HUDEP-2 (cell line): ENCODE measurements at regions not wholly inside any gene's neighbourhood (a gene's known extent, or its start where the extent isn't known, plus 50 kb on each side); places are given as distances from the start of the nearest gene placed in this dataset.
"Not testable (repeated sequence)": the region's sequence is repeated elsewhere in the genome, so short reads cannot be mapped to it uniquely, and the experiment has no call there.

ENCODE experiments used
- DNase-seq, 76 experiments: peaks; one replicate each; lab custom pipeline; 2025; ENCODE audit not compliant: unreplicated experiment in 76 of 76; lab: John Stamatoyannopoulos, UW

GRCh38 chr16:51986301-51986700, 560.6 kb downstream of the TOX3 start:
- DNase-seq, result no peak

- no peak for DNase-seq
These were observed 561.8 kb downstream of the TOX3 start for GRCh38 chr16:51985126-51985525.

GRCh38 chr16:51984395-51984794, 562.5 kb downstream of the TOX3 start:
- no peak for DNase-seq

GRCh38 chr16:51982715-51983680, 563.9 kb downstream of the TOX3 start:
- DNase-seq, result peak in 42 of 76 experiments; percentile 1 to 73 (median 33)

- no peak for DNase-seq
These were observed 565.2 kb downstream of the TOX3 start for GRCh38 chr16:51981725-51982124.

- not testable (repeated sequence) for DNase-seq
These were observed 569.4 kb downstream of the TOX3 start for GRCh38 chr16:51977506-51977905.

GRCh38 chr16:51971184-51971583, 575.8 kb downstream of the TOX3 start:
- DNase-seq, result peak in 6 of 76 experiments; percentile 2 to 34 (median 6)

- DNase-seq, result no peak
These were observed 578.2 kb downstream of the TOX3 start for GRCh38 chr16:51968749-51969148.

GRCh38 chr16:51967646-51968045, 579.3 kb downstream of the TOX3 start:
- DNase-seq, result no peak

- no peak for DNase-seq
These were observed 586.0 kb downstream of the TOX3 start for GRCh38 chr16:51960931-51961330.

- DNase-seq, result no peak
These were observed 593.5 kb downstream of the TOX3 start for GRCh38 chr16:51953286-51953985.

GRCh38 chr16:51952500-51952899, 594.4 kb downstream of the TOX3 start:
- no peak for DNase-seq

- DNase-seq, result no peak
These were observed 595.2 kb downstream of the TOX3 start for GRCh38 chr16:51951668-51952298.

- DNase-seq, result no peak
These were observed 596.7 kb downstream of the TOX3 start for GRCh38 chr16:51950118-51950780.

GRCh38 chr16:51949282-51949681, 597.7 kb downstream of the TOX3 start:
- no peak for DNase-seq

- DNase-seq, result no peak
These were observed 605.5 kb downstream of the TOX3 start for GRCh38 chr16:51941412-51941811.

GRCh38 chr16:51940183-51940582, 606.8 kb downstream of the TOX3 start:
- no peak for DNase-seq

- DNase-seq, result no peak
These were observed 607.5 kb downstream of the TOX3 start for GRCh38 chr16:51939378-51939871.

GRCh38 chr16:51938861-51939260, 608.1 kb downstream of the TOX3 start:
- no peak for DNase-seq

- no peak for DNase-seq
These were observed 609.2 kb downstream of the TOX3 start for GRCh38 chr16:51937771-51938170.

- no peak for DNase-seq
These were observed 610.1 kb downstream of the TOX3 start for GRCh38 chr16:51936846-51937245.
